NK-92 treated with Interleukin-12 subunit alpha and Interleukin-12 subunit beta, amount 100 ng/mL, for 24 hours (cell line): ENCODE measurements at regions not wholly inside any gene's neighbourhood (a gene's known extent, or its start where the extent isn't known, plus 50 kb on each side); places are given as distances from the start of the nearest gene placed in this dataset.
A peak's percentile ranks its signal among the peaks of the same experiment; 100 is the strongest.

Source experiments
- DNase-seq: peaks from one replicate; lab custom pipeline; 2025; lab: John Stamatoyannopoulos, UW

- DNase-seq, result no peak
These were observed 198.0 kb upstream of the MAMLD1 start for GRCh38 chrX:150164971-150165600.

- DNase-seq, result no peak
These were observed 197.1 kb upstream of the MAMLD1 start for GRCh38 chrX:150165776-150166610.

GRCh38 chrX:150167482-150168324, 195.4 kb upstream of the MAMLD1 start:
- DNase-seq, result no peak

- DNase-seq, result no peak
These were observed 181.0 kb upstream of the MAMLD1 start for GRCh38 chrX:150182161-150182560.

- DNase-seq, result no peak
These were observed 178.6 kb upstream of the MAMLD1 start for GRCh38 chrX:150184491-150184890.

- no peak for DNase-seq
These were observed 177.4 kb upstream of the MAMLD1 start for GRCh38 chrX:150185766-150186165.

GRCh38 chrX:150192816-150193215, 170.3 kb upstream of the MAMLD1 start:
- no peak for DNase-seq

GRCh38 chrX:150196285-150196684, 166.8 kb upstream of the MAMLD1 start:
- DNase-seq, result no peak

- no peak for DNase-seq
These were observed 165.7 kb upstream of the MAMLD1 start for GRCh38 chrX:150197388-150197787.

GRCh38 chrX:150198776-150199175, 164.3 kb upstream of the MAMLD1 start:
- DNase-seq, result no peak

- DNase-seq, result no peak
These were observed 163.9 kb upstream of the MAMLD1 start for GRCh38 chrX:150199181-150199580.

- DNase-seq, result no peak
These were observed 163.3 kb upstream of the MAMLD1 start for GRCh38 chrX:150199803-150200202.

GRCh38 chrX:150200361-150200760, 162.8 kb upstream of the MAMLD1 start:
- no peak for DNase-seq

- peak; percentile 69 for DNase-seq
These were observed 162.3 kb upstream of the MAMLD1 start for GRCh38 chrX:150200820-150201287.

GRCh38 chrX:150201391-150201790, 161.7 kb upstream of the MAMLD1 start:
- no peak for DNase-seq

GRCh38 chrX:150201841-150202240, 161.3 kb upstream of the MAMLD1 start:
- DNase-seq, result no peak

GRCh38 chrX:150202641-150203247, 160.4 kb upstream of the MAMLD1 start:
- no peak for DNase-seq

GRCh38 chrX:150203248-150203645, 159.9 kb upstream of the MAMLD1 start:
- DNase-seq, result no peak

GRCh38 chrX:150205011-150205410, 158.1 kb upstream of the MAMLD1 start:
- DNase-seq, result no peak

GRCh38 chrX:150207733-150208132, 155.4 kb upstream of the MAMLD1 start:
- no peak for DNase-seq

- no peak for DNase-seq
These were observed 151.1 kb upstream of the MAMLD1 start for GRCh38 chrX:150211988-150212387.
